Central memory CD4-positive, alpha-beta T cell (primary cell): ENCODE measurements at regions not wholly inside any gene's neighbourhood (a gene's known extent, or its start where the extent isn't known, plus 50 kb on each side); places are given as distances from the start of the nearest gene placed in this dataset.
A peak's percentile ranks its signal among the peaks of the same experiment; 100 is the strongest.

Experiments used
- DNase-seq: peaks from one replicate; pipeline ENCODE4 v3.0.0; 2022

DNA sequence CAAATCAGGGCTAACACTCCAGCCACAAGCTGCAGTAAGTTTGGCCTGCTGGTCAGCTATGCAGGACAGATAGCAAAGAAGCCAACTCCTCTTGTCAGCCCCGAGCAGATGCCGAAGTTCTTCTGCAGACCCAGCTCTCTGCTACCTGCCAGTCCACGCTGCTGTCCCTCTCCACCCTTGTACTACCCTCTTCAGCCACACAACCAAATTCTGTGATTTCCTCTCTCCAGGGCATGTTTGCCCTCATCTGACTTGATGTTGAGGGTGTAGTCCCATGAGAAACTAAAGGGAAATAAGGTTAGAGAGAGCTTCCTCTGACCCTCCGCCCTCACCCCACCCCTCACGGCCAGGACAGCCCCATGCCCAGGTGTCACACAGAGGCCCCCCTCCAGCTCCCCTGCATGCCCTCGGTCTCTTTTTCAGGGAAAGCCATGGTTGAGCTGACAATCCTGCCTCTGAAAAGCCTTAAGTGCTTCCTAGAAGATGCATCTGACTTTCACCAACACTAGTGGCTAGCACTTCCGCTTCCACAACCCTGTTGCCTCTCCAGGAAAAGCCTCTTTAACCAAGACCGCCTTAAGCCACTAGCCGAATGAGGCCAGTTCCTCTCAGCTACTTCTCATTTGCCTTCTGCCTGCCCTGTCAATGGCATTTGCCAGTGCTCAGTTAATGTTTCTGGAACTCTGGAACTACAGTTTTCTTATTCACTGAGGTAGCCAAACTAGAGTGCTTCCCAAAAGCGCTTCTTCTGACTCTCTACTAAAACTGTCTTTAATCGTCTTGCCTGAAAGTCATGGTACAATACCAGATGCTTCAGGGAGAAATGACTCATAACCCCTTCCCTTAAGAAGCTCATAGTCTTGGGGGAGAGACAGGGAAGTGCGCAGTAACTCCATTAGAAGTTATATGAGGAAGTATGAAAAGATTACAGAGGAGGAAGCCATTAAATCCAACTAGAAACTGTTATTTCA, 300.4 kb upstream of the STT3B start:
- DNase-seq: no peak

DNA sequence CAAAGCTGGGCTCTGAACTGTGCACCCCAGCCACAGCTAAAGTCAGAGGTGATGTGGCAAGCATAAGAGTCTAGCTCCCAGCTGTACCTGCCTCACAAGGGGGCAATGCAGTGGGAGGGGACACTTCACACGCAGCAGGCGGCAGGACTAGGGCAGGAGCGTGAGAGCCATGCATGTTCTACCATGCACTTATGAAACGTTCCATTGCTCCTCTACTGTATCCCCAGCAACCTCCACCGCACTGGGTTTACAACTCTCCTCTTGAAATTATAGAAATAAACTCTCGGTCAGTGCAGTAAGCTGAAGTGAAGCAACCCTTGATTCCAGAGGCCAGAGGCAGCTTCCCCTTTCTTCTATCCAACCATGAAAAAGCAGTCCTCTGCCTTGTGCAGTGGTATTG, 298.6 kb upstream of the STT3B start:
- DNase-seq: no peak

DNA sequence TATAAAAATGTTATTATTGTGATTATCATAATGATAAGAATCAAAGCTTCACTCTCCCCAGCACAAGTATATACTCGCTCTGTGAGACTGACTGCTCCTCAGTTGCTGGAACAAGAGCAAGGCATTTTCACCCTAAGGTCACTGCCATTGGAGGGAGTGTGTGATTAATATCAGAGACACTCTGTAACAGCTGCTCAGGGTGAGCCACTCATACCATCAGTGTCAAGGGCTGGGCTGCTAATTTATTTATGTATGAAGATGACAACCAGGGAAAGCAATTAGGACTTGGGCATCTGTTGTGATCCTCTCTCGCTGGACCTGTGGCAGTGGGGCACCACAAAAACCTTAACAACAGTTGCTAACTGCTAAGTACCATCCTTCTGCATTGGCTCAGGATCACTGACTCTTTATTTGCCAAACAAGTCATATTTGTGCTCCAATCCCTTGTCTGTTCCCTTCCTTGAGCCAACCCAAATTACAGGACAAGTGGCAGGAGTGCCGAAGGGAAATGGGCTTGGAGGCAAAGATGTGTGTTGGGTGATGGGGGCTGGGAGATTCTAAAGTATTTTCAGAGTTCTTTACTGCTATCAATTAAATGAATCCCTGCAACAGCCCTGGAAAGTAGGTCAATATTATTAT, 297.5 kb upstream of the STT3B start:
- no peak for DNase-seq

DNA sequence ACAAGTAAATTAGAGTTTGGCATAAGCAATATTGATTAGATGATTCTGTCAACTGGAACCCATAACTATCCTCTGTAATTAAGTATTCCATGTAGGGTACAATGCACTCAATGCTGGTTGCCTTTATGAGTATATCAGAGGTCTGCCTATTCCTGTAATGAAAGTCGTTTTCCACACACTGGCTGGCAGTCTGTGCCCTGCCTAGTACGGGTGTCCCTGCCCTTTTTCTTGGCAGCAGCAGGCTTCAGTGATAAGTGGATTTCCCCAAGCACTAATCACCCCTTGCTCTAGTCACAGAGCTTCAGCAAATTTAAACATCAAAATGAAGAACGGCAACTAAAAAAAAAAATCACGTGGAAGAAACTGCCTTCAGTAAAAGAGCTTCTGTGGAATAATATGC, 294.8 kb upstream of the STT3B start:
- no peak for DNase-seq

DNA sequence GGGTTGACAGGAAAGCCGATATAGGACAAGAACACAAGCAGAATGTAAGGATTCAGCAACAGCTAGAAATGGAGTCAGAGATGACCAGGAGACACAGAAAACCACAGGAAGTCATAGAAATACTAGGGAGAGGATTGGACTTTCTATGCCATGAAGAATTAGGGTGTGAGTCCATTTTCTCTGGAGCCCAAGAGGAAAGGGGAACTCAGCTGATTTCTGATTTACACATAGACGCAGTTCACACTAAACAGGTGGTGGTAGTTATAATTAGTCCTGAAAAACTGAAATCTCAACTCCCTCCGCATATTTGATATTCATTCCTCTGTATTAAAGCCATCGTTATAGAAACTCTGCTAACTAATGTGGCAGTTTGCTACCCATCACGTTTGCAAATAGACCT, 292.7 kb upstream of the STT3B start:
- DNase-seq: no peak

DNA sequence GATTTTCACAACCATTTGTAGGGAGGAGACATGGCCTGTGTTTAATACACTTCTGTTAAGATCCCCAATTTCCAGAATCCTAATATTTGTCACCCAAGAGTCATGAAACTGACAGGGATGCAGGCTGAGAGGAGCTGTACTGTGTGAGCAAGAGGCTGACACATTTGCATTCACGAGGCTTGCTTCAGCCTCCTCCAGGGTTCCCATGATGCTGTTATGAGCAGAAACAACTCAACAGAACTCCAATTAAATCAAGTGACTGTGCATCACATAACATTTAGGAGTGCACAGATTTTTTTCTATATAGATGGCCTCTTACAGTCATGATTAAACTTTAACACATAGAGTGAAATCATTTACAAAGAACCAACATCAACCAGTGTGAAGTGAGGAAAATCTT, 292.3 kb upstream of the STT3B start:
- DNase-seq: no peak

DNA sequence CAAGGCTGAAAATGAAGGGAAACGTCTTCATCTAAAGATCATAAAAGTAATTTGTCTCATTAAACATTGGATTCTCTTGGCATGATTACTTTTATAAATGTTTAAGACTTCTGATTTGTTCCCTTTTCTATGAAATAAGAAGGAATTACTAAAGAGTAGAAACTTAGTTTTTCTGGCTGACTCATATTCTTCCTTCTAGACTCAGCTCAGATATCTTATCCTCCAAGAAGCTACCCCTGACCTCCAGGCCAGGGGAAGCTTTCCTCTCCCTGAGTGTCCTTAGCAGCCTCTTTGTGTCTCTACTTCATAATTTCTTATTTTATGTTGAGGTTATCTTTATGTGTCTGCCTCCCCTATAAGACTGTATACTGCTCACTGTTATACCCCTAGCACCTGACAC, 291.9 kb upstream of the STT3B start:
- DNase-seq: no peak

DNA sequence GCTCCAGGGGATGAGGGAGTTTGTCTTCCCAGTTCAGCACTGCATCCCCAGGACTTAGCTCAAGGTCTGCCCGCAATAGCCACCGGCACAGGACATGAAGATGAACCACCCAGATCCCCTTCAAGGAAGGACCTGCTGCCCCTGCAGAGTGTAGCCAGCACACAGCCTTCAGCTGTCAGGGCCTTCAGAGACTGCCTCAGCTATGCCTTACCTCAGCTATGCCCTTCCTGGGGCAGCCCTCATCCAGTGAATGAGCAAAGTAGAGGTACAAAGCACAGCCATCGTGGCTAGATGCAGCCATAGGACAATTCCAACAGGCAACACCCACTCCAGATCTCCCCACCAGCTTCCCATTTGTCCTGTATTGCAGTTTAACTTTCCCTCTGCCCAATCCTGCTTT, 291.2 kb upstream of the STT3B start:
- DNase-seq: no peak

DNA sequence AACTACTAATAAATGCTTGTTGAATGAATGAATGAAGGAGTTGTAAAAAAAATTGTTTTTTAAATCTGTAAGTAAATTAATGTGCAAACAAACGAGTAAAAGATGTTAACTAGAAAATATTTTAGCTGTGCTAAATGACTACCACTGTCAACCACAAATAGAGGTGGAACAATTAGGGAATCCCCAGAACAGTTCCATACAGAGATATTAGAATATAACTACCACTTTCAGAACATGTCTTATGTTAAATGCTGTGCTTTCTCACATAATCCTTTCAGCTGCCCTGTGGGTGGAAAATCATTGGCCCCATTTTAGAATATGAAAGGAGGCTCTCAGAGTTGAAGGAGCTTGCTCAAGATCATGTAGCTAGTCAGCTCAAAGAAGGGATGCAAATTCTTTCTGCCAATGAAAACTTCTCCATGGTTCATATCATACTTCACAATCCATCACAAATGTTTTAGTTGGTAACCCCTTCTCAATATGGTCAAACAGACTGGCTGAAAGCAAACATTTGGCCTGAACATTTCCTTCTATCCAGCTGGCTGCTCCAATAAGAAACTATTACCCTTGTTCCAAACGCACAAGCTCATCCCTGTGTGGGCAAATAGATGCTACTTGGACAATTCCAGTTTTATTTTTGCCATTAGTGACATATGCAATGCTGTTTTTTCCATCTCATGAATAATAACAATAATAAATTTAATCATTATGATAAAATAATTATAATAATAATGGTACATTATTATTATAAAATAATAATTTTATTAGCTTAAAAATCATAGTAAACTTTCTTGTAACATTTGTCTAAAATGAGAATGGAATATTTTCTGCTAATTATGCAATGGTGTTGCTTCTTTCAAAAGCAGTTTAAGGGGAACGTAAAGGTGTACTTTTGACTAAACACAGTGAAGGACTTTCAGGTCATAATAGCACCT, 290.4 kb upstream of the STT3B start:
- DNase-seq: no peak

DNA sequence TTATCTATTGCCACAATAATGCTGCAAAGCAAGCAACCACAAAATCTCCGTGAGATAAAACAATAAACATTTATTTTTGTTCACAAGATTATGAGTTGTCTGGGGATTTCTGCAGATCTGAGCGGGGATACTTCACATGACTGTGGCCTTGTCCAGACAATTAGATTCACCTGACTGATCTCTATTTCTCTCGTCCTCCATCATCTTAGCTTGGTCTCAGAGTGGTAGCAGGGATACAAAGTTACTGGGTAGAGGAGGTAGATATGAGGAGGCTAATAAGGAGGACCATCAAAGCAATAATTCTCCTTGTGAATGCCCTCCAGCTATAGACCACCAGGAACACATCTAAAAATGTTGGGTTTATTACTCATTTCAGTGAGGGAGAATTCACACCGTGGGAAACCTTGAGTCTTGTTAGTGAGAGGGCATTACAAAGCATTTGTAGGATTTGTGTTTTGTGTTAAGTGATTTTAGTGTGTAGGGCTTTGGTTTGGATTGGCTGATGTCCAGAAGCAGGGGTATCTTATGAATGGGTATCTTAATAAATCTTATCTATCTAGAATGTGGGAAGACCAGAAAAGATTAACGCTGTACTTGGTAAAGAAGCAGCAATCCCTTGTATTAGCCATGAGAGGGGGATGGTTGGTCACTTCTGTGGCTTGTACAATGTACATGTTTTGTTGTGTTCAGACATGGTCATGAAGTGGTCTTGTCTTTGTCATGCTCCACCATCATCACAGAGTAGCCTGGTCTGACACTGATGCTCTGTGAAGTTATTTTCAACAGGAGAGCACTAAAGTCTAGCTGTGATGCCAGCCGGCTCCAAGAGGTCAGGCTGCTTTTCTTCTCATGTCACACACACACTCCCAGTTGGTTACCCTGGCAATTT, 287.6 kb upstream of the STT3B start:
- DNase-seq: no peak

DNA sequence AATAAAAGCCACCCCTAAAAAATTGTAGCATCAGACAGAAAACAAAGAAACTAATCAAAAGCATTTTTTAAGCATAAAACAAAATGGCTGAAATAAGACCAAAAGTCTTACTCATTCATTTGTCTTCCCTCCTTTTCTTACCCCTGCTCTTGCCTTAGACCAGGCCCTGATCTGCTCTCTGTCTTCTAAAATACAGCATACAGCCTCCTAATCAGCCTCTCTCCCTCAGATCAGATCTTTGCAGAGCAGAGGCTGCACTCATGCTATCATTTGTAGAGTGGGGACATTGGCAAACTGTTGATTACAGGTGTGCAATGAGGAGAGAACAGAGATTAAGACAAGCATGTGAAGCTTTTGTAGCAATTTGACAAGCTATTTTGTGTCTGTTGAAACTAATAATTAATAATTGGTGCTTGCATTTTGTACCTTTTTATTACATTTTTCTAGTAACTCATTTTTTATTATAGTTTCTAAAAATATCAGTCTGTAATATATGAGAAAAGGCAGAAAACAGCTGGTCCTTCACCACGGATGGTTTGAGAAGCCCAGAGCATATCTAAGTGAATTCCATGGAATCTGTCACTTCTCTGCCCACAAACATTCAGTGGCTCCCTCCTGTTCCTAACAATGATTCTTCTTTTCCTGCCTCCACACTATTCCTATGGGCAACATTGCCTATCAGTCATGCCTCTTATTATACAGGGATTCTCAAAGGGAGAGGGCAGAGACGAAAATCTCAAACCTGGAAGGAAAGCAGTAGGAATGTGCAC, 286.2 kb upstream of the STT3B start:
- no peak for DNase-seq

DNA sequence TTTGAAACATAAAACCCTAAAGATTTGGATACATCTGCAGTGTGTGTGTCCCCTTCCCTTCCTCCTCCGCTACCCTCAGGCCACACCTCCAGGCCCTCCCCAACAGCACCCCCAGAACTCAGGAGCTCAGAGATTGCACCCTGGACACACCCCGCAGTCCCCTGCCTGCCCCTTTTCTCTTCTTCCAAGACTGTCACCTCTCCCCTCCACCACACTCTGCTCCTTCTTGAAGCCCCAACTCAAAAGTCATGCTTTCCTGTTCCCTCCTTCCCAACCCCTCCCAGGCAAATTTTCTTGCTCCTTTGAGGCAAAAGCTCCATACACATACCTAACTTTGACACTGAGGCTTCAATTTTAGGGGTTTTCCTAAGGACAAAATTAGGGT, 285.7 kb upstream of the STT3B start:
- no peak for DNase-seq

DNA sequence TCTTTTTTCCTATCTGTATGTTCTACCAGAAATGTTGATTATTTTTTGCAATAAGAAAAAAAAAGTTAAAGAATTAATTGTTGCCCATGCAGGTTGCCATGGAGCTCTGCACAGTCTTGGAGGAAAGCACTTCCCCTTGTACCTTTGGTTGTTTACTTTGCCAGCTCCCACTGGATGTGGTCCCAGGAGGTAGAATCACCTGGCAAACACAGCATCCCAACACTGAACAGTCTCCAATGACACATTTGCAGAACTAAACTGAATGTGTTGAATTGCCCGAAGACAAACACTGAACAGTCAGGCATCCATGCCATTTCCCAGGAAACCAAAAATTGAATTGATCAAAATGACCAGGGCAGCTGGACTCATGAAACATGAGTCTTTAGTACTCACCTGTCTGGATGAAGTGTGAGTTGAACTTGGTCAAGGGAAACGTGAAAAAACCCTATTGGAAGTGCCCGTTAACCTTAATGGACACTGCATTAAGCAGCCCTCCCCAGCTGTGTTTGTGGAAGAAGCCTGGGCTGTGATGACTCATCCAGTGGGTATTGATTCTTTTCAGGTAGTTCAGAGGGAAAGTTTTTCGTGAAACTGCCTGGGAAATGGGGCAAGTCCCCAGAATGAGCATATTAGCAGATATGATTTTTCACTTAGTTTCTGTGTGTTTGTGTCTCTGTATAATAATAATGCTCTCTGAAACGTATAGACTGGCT, 284.7 kb upstream of the STT3B start:
- no peak for DNase-seq

DNA sequence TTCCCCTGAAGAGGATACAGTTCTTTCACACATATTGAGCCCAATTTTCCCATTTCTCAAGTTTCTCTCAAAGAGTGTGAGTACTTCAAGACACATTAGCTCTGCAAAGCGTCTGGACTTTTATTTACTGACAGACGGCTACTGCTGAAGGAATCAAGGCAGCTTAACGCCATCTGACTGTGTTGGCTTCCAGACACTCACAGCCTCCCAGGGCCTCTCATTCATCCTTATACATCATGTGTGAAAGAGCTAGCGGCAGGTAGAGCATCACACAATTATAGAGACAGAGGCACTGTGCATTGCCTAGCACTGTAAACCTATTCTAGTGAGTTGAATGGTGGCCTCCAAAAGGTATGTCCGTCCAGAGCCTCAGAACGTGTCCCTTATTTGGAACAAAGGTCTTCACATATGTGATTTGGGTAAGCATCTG, 284.1 kb upstream of the STT3B start:
- DNase-seq: no peak

DNA sequence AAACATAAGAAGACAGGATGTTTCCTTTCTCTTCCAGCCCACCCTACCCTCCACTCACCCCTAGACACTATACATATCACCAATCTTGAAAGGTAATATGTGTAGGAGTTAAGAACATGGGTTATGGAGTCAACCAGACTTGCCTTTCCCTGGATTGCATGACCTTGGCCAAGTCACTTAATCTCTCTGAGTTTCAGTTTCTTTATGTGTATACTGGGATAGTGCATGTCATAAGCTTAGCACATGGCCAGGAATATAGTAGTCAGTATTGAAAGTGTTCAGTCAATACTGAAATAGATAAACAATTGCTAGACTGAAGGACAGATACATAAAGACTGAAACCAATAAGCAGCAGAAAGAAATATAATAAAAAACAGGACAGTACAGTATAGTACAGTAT, 283.2 kb upstream of the STT3B start:
- DNase-seq: no peak

DNA sequence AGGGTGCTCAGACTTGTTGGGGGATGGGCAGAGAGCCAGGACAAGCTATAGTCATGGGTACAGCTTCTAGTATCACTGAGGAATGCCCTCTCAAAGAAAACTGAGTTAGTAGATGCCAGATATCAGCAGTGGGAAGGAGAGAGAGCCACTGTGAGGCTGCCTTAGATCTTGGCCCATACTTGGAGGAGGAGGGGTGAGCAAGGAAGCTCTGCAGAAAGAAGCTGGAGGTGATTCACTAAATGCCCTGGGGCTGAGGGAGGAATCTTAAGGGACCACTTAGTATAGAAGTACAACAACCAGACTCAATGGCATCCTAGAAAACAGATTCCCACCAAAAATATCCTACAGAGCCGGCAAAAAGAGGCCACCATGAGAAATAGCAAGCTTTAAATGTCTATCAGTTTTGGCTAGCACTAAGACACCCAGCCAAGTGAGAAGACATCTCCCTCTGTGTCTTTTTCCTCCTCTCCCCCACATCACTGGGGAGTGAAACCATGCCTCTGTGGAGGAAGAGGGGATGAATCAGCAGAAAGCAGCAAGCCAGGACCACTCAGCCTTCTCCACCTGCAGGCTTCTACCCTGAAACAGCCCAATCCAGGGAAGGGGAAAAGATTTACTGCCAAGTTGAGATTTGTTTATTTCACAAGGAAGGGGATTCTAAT, 282.5 kb upstream of the STT3B start:
- DNase-seq: no peak

DNA sequence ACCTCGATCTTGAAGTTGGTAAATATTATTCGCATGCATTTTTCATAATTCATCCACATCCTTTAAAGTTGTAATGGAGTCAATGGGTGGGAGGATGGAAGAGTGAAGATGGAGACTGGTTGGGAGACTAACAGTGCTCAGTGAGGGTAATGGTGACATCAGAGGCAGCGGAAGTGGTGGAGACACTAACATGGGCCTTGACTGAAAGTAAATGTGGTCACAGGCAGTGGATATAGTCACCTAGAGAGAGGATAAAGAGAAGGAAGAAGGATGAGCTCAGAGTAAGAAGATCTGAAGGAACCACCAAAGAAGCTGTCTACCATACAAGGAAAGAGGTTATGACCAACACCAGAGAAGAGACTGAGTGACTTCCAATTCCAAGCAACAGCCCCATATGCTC, 281.6 kb upstream of the STT3B start:
- peak; percentile 8 for DNase-seq

DNA sequence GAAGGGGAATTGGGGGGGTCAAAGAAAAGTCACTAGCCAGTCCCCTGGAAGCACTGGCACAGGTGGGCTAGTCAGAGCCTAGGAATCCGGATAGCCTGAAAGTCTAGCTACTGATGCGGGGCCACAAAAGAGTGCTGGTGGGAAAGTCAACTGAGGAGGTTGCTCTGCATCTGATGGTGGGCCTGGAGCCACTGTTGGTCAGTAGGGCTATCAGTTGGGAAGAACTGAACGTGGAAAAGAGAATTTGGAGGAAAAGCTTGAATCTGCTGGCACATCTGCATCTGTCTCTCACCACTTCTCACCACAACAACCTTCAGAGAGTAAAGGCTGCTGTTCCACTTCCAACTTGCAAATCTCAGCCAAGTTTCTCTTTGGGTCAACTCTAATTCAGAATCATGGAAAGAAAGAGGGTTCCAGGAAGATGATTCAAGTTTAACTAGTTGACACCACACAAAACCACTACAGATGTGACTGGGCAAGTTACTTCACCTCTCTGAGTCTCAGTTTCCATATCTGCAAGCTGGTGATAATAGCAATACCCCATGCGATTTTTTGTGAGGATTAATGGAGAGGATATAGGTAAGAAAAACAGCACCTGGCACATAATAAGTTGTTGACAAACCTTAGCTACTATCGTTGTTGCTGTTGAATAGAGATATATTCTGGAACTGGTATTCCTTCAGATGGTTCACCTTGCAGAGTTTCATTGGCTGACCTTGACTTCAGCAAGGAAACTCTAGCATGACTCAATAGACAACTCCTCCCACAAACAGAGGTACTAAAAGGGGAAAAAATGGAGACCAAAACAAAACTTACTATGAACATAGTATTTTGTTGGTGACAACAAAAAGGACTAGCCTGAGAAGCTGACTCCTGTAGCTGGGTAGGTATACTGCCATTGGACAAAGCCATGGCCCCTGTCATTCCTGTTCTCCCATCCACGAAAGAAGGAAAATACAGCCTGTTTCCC, 280.2 kb upstream of the STT3B start:
- DNase-seq: no peak

DNA sequence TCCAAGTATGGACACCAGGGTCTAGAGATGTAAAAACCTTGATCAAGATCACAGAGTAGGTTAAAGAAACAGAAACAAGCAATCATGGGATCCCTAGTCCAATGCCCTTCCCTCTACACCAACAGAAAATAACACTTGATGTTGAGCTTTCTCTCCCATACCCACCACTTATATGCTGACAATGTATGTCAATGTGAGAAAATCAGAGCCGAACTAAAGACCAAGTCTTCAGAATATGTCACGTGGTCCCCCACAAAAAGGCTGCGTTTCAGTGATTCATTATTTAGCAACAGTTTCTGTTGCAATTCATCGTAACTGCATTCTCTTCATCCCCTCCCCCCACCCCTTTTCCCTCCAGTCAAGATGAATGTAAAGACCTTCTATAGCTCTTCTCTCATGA, 278.9 kb upstream of the STT3B start:
- DNase-seq: no peak
